ENCODE measurements at regions not wholly inside any gene's neighbourhood (a gene's known extent, or its start where the extent isn't known, plus 50 kb on each side); places are given as distances from the start of the nearest gene placed in this dataset.

DNA sequence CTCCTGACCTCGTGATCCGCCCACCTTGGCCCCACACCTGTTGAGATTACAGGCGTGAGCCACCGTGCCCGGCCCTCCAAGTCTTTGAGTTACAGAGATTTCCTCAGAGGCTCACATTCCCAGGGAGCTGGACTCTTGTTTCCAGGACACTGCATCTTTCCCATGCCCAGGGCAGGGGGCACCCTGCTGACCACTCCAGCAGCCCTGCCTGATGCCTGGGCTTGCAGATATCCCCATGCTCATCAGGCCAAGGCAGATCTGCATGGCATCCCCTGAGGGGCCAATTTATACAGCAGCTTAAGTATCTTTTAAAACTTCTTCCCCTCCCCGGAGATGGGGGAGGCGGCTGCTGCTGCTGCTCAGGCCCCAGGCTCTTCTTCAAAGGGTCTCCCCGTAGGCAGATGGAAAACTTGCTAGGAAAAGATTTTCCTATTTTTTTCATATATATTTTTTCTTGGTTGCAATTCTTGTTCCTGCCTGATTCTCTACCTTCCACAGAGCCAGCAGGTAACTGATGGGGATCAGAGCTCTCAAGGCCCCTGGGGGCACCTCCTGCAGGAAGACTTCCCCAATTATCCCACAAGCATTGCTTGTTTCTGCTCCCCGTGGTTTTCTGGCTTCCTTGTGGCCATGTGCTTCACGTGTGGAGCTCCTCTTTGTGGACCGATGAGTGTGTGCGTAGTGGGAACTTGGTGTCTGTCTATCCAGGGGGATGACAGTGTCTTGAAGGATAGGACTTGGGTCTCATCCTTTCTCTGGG is 102.2 kb upstream of the SDK2 start:
- DNase-seq (ENCODE audit: low spot score in 2 of 2, unreplicated experiment in 2 of 2), result no peak
- TF ChIP-seq, protein P1, sequence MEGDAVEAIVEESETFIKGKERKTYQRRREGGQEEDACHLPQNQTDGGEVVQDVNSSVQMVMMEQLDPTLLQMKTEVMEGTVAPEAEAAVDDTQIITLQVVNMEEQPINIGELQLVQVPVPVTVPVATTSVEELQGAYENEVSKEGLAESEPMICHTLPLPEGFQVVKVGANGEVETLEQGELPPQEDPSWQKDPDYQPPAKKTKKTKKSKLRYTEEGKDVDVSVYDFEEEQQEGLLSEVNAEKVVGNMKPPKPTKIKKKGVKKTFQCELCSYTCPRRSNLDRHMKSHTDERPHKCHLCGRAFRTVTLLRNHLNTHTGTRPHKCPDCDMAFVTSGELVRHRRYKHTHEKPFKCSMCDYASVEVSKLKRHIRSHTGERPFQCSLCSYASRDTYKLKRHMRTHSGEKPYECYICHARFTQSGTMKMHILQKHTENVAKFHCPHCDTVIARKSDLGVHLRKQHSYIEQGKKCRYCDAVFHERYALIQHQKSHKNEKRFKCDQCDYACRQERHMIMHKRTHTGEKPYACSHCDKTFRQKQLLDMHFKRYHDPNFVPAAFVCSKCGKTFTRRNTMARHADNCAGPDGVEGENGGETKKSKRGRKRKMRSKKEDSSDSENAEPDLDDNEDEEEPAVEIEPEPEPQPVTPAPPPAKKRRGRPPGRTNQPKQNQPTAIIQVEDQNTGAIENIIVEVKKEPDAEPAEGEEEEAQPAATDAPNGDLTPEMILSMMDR (IDR thresholded peaks at IDR 0.05; ENCODE audit: unreplicated experiment), result no peak
- Mint-ChIP-seq H3K4me1 (no peaks in the 10 kb centered on the region), H3K27ac (no peak overlapping the region), H3K36me3 (no peaks in the 10 kb centered on the region), H3K4me3 (no peak overlapping the region), H3K27me3 (ENCODE audit: low read depth) (peaks cover 61% of the 10 kb centered on the region), H3K9me3 (no peaks in the 10 kb centered on the region)

DNA sequence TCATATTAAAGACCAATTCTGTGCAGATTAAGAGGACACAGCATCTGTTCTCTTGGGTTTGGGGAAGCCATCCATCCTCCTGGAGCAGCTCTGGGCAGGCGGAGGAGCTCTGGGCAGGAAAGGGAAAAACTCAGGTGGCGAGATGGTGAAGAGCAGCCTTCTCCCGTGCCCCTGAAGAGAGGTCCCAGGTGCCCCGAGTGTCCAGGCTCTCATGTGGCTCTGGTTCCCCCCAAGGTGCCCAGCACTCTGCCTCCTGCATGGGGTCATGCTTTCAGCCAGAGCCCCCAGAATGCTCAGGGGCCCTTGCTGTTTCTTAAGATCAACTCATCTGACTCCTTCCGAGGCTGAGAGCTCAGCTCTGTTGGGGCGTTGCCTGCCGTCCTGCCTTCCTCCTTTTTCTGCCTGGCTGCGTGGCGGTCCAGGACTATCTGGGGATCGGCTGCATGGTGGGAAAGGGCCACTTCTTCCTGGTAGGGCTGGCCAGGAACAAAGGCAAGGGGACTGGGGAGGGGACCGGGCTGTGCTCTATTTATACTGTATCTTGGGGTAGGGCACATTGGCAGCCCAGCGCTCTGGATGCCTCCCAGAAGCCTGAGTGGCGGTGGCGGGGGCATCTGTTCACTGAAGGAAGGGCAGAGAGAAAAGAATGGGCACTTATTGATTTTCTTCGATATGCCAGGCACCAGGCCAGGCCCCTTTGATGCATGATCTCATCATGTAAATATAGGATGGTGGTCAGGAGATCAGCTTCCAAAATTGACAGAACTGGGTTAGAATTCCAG is 103.2 kb upstream of the SDK2 start:
- DNase-seq (ENCODE audit: low spot score in 2 of 2, unreplicated experiment in 2 of 2), result no peak
- H3K9me3 Mint-ChIP-seq, result no peaks in the 10 kb centered on the region
- peaks cover 63% of the 10 kb centered on the region for H3K27me3 Mint-ChIP-seq (ENCODE audit: low read depth)
- no peaks in the 10 kb centered on the region for H3K4me1 Mint-ChIP-seq
- no peak overlapping the region for H3K4me3 Mint-ChIP-seq
- H3K36me3 Mint-ChIP-seq, result no peaks in the 10 kb centered on the region
- TF ChIP-seq, protein P1 (IDR thresholded peaks at IDR 0.05; ENCODE audit: unreplicated experiment), result no peak
- no peak overlapping the region for H3K27ac Mint-ChIP-seq

DNA sequence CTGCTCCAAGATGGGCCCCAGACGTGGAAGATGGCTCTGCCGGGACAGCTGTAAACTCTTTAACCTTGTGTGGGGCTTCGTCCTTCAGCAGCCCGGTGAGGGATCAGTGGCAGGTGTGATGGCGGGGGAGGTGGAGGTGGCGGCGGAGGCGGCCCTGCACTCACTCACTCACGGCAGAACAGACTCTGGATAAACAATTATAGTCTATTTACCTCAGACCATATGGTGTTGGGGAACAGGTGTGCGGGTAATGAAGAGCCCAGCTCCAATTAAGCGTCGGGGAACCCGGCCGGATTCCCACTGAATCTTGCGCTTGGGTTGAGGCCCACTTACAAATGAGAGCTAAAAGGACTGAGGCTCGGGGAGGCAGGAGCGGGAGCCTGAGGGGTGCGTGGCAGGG is 104.3 kb upstream of the SDK2 start:
- Mint-ChIP-seq H3K27ac (no peak overlapping the region), H3K27me3 (ENCODE audit: low read depth) (peaks cover 67% of the 10 kb centered on the region), H3K4me1 (no peaks in the 10 kb centered on the region), H3K36me3 (no peaks in the 10 kb centered on the region), H3K4me3 (no peak overlapping the region), H3K9me3 (no peaks in the 10 kb centered on the region)
- DNase-seq (ENCODE audit: low spot score in 2 of 2, unreplicated experiment in 2 of 2), result no peak
- TF ChIP-seq, protein P1 (IDR thresholded peaks at IDR 0.05; ENCODE audit: unreplicated experiment), result no peak

DNA sequence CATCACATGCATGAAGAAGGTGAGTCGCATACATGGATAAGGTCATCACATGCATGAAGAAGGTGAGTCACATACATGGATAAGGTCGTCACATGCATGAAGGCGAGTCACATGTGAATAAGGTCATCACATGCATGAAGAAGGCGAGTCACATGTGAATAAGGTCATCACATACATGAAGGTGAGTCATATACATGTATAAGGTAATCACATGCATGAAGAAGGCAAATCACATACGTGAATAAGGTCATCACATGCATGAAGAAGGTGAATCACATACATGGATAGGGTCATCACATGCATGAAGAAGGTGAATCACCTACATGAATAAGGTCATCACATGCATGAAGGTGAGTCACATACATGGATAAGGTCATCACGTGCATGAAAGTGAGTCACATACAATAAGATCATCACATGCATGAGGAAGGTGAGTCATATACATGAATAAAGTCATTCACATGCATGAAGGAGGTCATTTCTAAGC is 105.1 kb upstream of the SDK2 start:
- Mint-ChIP-seq H3K27me3 (ENCODE audit: low read depth) (peaks cover 70% of the 10 kb centered on the region), H3K36me3 (no peaks in the 10 kb centered on the region), H3K27ac (no peak overlapping the region), H3K4me3 (no peak overlapping the region), H3K9me3 (no peaks in the 10 kb centered on the region), H3K4me1 (no peaks in the 10 kb centered on the region)
- DNase-seq (ENCODE audit: low spot score in 2 of 2, unreplicated experiment in 2 of 2), result no peak
- TF ChIP-seq, protein P1 (IDR thresholded peaks at IDR 0.05; ENCODE audit: unreplicated experiment), result no peak

DNA sequence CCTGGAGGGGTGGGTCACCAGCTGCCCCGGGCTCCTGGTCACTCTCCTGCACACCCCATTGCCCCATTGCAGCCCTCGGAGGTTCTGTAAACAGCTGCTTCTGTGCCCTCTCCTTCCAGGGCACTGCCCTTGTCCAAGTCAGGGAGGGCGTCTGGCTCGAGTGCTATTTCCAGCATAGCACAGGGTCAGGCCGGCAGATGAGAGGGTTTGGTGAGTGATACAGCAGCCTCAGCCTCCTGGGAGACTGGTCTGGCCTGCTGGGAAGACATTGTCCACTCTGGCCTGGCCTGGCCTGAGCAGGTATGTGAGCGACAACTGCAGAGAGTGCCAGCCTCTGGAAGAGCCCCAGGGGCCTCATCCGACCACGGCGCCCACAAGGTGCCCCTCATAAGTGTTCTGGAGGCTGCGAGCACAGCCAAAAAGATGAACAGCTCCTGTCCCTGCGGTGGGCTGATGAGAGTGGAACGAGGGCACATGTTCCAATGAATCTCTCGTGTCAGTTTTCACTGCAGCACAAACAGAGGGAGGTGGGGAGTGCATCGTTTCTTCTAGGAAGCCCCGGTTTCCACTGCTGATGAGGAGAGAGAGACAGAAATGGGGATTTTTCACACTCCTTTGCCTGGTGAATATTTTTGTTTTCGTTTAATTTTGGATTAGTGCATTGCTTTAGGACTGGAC is 105.8 kb upstream of the SDK2 start:
- TF ChIP-seq, protein P1 (IDR thresholded peaks at IDR 0.05; ENCODE audit: unreplicated experiment), result no peak
- DNase-seq (ENCODE audit: low spot score in 2 of 2, unreplicated experiment in 2 of 2), result no peak
- H3K4me3 Mint-ChIP-seq, result no peak overlapping the region
- H3K27ac Mint-ChIP-seq, result no peak overlapping the region
- no peaks in the 10 kb centered on the region for H3K36me3 Mint-ChIP-seq
- H3K4me1 Mint-ChIP-seq, result no peaks in the 10 kb centered on the region
- H3K27me3 Mint-ChIP-seq (ENCODE audit: low read depth), result peaks cover 69% of the 10 kb centered on the region
- H3K9me3 Mint-ChIP-seq, result no peaks in the 10 kb centered on the region
